ELF-1 (cell line): ENCODE measurements at regions not wholly inside any gene's neighbourhood (a gene's known extent, or its start where the extent isn't known, plus 50 kb on each side); places are given as distances from the start of the nearest gene placed in this dataset.

ENCODE experiments used
- DNase-seq: peaks from one replicate; pipeline ENCODE4 v3.0.0-alpha.2; 2016; ENCODE audit warnings: low read depth, low spot score

GRCh38 chr4:41865306-41865980 lies 69.8 kb upstream of the TMEM33 start:
- peak; percentile 44 for DNase-seq

- no peak for DNase-seq
These were observed 76.1 kb upstream of the TMEM33 start for GRCh38 chr4:41859087-41859486.

- no peak for DNase-seq
These were observed 78.0 kb upstream of the TMEM33 start for GRCh38 chr4:41857226-41857641.

GRCh38 chr4:41856797-41857196 lies 78.4 kb upstream of the TMEM33 start:
- no peak for DNase-seq

- DNase-seq, result no peak
These were observed 81.3 kb upstream of the TMEM33 start for GRCh38 chr4:41853973-41854372.

GRCh38 chr4:41852229-41852628 lies 83.0 kb upstream of the TMEM33 start:
- no peak for DNase-seq

- DNase-seq, result no peak
These were observed 83.6 kb upstream of the TMEM33 start for GRCh38 chr4:41851621-41852020.

- no peak for DNase-seq
These were observed 90.9 kb upstream of the TMEM33 start for GRCh38 chr4:41844327-41844726.

- DNase-seq, result no peak
These were observed 91.7 kb upstream of the PHOX2B start for GRCh38 chr4:41839916-41840854.

GRCh38 chr4:41838590-41838989 lies 90.1 kb upstream of the PHOX2B start:
- DNase-seq, result no peak

- DNase-seq, result no peak
These were observed 86.9 kb upstream of the PHOX2B start for GRCh38 chr4:41835321-41835995.

GRCh38 chr4:41832961-41833360 lies 84.4 kb upstream of the PHOX2B start:
- DNase-seq, result no peak

GRCh38 chr4:41822325-41822724 lies 73.8 kb upstream of the PHOX2B start:
- no peak for DNase-seq

- DNase-seq, result no peak
These were observed 71.9 kb upstream of the PHOX2B start for GRCh38 chr4:41820473-41820872.

GRCh38 chr4:41819621-41820020 lies 71.1 kb upstream of the PHOX2B start:
- DNase-seq, result no peak

- no peak for DNase-seq
These were observed 66.9 kb upstream of the PHOX2B start for GRCh38 chr4:41815473-41815872.

GRCh38 chr4:41814565-41814964 lies 66.0 kb upstream of the PHOX2B start:
- peak; percentile 58 for DNase-seq

GRCh38 chr4:41806807-41807206 lies 58.3 kb upstream of the PHOX2B start:
- DNase-seq, result no peak

- DNase-seq, result no peak
These were observed 54.1 kb upstream of the PHOX2B start for GRCh38 chr4:41802590-41802989.

- DNase-seq, result no peak
These were observed 50.6 kb upstream of the PHOX2B start for GRCh38 chr4:41799126-41799525.
